ENCODE measurements at regions not wholly inside any gene's neighbourhood (a gene's known extent, or its start where the extent isn't known, plus 50 kb on each side); places are given as distances from the start of the nearest gene placed in this dataset.
A peak's percentile ranks its signal among the peaks of the same experiment; 100 is the strongest.

DNA sequence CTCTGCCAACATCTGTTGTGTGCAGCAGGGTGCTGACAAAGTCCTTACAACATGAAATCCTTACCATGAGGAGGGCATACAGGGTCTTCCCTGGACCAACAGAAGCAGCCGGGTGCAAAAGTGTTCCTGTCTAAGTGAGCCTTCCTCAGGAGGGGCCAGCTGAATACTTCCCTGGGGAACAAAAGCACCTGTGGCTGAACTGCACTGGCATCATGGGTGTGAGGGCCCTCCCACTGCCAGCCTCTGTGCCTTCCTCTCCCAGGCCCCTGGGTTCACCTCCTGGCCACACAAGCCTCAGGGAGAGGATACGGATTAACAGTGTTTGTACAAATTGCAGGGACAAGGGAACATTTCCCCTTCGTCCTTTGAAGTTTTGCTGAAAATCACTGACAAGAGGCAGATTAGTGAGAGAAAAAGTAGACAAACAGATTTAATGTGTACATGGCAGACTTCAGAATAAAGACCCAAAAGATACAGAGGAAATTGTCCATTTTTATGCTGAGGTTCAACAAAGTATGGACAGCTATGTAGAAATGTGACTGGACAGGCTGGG lies 91.0 kb upstream of the PPM1J start:
- no peak overlapping the region for H3K27ac ChIP-seq
- intact Hi-C loops (cut with DNase I): no loop called here
- H3K27me3 ChIP-seq (ENCODE audit: low read depth): peaks cover 8% of the 10 kb centered on the region
- H3K4me1 ChIP-seq: no peaks in the 10 kb centered on the region
- H3K36me3 ChIP-seq: no peaks in the 10 kb centered on the region
- TF ChIP-seq, protein P1, sequence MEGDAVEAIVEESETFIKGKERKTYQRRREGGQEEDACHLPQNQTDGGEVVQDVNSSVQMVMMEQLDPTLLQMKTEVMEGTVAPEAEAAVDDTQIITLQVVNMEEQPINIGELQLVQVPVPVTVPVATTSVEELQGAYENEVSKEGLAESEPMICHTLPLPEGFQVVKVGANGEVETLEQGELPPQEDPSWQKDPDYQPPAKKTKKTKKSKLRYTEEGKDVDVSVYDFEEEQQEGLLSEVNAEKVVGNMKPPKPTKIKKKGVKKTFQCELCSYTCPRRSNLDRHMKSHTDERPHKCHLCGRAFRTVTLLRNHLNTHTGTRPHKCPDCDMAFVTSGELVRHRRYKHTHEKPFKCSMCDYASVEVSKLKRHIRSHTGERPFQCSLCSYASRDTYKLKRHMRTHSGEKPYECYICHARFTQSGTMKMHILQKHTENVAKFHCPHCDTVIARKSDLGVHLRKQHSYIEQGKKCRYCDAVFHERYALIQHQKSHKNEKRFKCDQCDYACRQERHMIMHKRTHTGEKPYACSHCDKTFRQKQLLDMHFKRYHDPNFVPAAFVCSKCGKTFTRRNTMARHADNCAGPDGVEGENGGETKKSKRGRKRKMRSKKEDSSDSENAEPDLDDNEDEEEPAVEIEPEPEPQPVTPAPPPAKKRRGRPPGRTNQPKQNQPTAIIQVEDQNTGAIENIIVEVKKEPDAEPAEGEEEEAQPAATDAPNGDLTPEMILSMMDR (IDR thresholded peaks at IDR 0.05): no peak
- H3K9me3 ChIP-seq: no peaks in the 10 kb centered on the region
- ATAC-seq: no peak
- H3K4me3 ChIP-seq: no peak overlapping the region
- DNase-seq: no peak

DNA sequence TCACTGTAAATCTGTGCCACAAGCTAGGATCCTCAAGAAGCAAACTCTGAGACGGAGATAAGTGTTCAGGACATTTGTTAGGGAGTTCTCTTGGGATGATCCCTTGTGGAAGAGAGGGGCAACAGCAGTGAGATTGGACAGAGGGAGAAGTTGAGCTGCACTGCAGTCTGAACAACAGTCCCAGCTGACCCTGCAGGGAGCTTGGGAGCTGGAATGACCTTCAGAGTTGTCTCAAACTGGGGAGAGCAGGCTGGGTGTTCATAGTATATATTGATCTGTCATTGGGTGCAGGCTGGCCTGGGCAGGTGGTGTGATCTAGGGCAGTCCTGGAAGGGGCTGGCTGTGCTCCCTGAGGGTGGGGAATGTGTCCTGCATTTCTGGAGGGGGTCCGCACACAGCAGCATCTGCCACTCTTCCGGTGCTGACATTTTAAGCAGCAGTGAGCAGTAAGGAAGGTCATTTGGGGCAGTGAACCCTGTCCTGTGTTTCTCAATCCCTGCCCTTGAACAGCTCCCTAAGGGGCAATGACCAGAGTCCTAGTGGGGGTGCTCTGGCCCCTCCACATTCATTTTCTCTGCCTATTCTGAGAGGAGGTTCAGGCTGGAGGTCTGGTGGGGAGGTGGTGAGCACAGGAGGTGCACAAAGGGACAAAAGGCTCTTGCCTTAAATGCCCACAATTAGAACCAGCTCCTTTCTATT lies 90.2 kb upstream of the PPM1J start:
- H3K9me3 ChIP-seq: no peaks in the 10 kb centered on the region
- H3K27me3 ChIP-seq (ENCODE audit: low read depth): peaks cover 8% of the 10 kb centered on the region
- H3K36me3 ChIP-seq: no peaks in the 10 kb centered on the region
- no peak overlapping the region for H3K27ac ChIP-seq
- H3K4me3 ChIP-seq: no peak overlapping the region
- intact Hi-C loops (cut with DNase I): no loop called here
- no peak for ATAC-seq
- TF ChIP-seq, protein P1 (IDR thresholded peaks at IDR 0.05): no peak
- DNase-seq: no peak
- no peaks in the 10 kb centered on the region for H3K4me1 ChIP-seq

DNA sequence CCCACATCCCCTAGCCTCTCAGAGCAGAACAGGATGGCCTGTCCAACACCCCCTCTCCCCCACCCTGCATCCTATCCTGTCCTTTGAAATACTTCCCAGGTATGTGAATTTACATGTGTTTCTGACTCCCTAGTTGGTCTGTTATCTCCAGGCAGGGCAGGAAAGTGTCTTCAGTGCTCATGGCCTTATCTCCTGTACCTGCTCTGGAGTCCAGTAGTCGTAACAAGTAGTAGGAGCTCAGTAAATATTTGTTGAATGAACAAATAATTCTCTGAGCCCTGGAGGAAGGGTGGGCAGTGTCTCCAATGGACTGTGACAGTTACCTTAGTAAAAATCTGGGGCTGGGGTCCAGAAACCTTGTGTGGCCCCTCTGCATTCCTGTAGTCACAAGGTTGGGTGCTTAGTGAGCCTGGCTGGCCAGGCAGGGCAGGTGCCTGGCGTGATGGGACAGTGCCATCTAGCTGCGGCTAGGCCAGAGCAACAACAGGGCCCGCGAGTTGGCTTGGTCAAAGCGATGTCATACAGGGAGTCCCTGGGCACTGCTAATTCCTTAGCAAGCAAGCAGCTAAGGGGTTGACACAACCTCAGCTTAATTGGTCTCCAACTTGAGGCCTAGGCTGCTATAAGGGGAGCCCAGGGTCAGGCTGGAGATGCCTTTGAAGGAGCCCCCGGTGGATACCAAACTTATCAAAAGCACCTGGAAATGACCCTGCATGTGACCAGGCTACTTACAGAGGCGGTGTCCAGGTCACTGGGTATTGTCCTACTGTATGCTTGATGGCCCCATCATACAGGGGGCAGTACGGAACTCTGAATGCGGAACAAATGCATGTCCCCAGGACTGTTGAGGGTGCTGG lies 89.0 kb upstream of the PPM1J start:
- ATAC-seq (peak; percentile 89 to 93), DNase-seq (peak; percentile 76)
- H3K36me3 ChIP-seq: no peaks in the 10 kb centered on the region
- intact Hi-C loops (cut with DNase I): loop anchor here (5.0 kb wide), 1 partner anchor 87 kb away; the partner anchor contains the start of gene PPM1J
- no peaks in the 10 kb centered on the region for H3K4me1 ChIP-seq
- H3K9me3 ChIP-seq: no peaks in the 10 kb centered on the region
- no peak overlapping the region for H3K27ac ChIP-seq
- TF ChIP-seq, protein P1 (IDR thresholded peaks at IDR 0.05): peak; percentile 72
- peaks cover 8% of the 10 kb centered on the region for H3K27me3 ChIP-seq (ENCODE audit: low read depth)
- no peak overlapping the region for H3K4me3 ChIP-seq

DNA sequence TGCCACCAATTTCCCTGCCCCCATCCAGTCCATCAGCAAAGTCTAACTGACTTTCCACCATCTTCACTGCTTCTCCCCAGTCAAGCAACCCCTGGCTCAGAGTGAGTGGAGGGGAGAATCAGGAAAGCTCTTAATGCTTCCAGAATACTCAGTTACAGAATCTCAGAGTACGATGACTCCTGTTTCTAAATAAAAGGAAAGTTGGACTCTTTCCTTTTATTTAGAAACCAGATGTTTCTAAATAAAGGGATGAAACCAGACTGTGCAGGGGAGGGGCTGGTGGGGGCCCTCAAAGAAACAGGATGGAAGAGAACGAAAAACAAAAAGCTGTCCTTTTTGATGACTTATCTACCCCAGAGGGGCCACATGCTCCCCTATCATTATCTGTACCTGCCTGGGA lies 85.2 kb upstream of the PPM1J start:
- Histone ChIP-seq H3K27me3 (ENCODE audit: low read depth) (peaks cover 8% of the 10 kb centered on the region), H3K4me1 (no peaks in the 10 kb centered on the region), H3K27ac (no peak overlapping the region), H3K4me3 (no peak overlapping the region), H3K36me3 (no peaks in the 10 kb centered on the region), H3K9me3 (no peaks in the 10 kb centered on the region)
- intact Hi-C loops (cut with DNase I): loop anchor here (5.0 kb wide), 1 partner anchor 83 kb away; the partner anchor contains the start of gene PPM1J
- DNase-seq (no peak), ATAC-seq (no peak)
- TF ChIP-seq, protein P1 (IDR thresholded peaks at IDR 0.05): no peak

DNA sequence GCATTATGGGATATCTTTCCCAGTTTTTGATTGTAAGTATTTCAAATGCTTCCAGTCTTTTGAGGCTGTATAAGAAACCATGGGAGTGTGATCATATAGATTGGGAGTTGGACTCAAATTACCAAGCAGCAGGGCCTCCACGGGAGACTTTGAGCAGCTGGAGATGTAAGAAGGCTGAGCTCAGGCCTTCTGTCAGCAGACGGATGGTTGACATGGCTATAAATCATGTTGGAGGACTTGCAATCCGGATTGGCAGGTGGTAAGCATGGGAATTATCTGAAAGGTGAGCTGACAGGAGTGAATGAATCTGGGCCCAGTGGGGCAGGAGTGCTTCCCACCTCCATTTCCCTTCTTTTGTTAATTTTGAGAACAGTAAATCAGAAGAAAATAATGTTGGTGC lies 83.2 kb upstream of the PPM1J start:
- TF ChIP-seq, protein P1 (IDR thresholded peaks at IDR 0.05): no peak

More for the DNA sequence above, 83.2 kb upstream of the PPM1J start:
- Histone ChIP-seq H3K9me3 (no peaks in the 10 kb centered on the region), H3K27ac (no peak overlapping the region), H3K4me3 (no peak overlapping the region), H3K36me3 (no peaks in the 10 kb centered on the region), H3K4me1 (no peaks in the 10 kb centered on the region), H3K27me3 (ENCODE audit: low read depth) (no peaks in the 10 kb centered on the region)
- DNase-seq (no peak), ATAC-seq (no peak)
- intact Hi-C loops (cut with DNase I): no loop called here
